AG09309 (cell line): ENCODE measurements at regions not wholly inside any gene's neighbourhood (a gene's known extent, or its start where the extent isn't known, plus 50 kb on each side); places are given as distances from the start of the nearest gene placed in this dataset.

Experiments used
- DNase-seq: peaks from one replicate; pipeline ENCODE4 v3.0.0-alpha.2; 2010; ENCODE audit warnings: low read depth
- H3K4me3 ChIP-seq: 2 replicates; pipeline ENCODE4 v1.5.1; 2011; ENCODE audit warnings: mild to moderate bottlenecking, low read depth, low read length, moderate library complexity; ENCODE audit not compliant: control insufficient read depth
- TF ChIP-seq, protein P1 (sequence below): IDR thresholded peaks from 2 replicates; pipeline ENCODE4 v1.5.1; 2011; ENCODE audit warnings: mild to moderate bottlenecking, low read depth, low read length, inconsistent platforms; ENCODE audit not compliant: insufficient read depth, control insufficient read depth; ENCODE audit errors: missing control alignments

DNA sequence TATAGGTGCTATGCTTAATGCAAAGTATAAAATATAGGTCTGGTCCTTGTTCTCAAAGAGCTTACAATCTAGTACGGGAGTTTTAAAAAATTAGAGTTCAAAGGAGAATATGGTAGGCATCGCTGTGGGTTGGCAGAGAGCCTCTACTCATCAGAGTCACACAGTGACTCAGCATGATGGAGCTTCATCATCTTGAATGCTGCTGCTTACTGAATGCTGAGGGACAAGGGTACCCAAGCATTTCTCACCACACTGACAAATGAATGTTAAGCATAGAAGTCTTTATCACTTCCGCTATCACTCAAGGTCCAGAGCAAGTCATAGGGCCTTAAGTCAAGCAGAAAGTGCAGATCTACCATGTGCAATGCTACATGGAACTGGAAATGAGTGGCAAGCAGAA is 268.6 kb upstream of the IGFBP7 start:
- TF ChIP-seq, protein P1, sequence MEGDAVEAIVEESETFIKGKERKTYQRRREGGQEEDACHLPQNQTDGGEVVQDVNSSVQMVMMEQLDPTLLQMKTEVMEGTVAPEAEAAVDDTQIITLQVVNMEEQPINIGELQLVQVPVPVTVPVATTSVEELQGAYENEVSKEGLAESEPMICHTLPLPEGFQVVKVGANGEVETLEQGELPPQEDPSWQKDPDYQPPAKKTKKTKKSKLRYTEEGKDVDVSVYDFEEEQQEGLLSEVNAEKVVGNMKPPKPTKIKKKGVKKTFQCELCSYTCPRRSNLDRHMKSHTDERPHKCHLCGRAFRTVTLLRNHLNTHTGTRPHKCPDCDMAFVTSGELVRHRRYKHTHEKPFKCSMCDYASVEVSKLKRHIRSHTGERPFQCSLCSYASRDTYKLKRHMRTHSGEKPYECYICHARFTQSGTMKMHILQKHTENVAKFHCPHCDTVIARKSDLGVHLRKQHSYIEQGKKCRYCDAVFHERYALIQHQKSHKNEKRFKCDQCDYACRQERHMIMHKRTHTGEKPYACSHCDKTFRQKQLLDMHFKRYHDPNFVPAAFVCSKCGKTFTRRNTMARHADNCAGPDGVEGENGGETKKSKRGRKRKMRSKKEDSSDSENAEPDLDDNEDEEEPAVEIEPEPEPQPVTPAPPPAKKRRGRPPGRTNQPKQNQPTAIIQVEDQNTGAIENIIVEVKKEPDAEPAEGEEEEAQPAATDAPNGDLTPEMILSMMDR = no peak

DNA sequence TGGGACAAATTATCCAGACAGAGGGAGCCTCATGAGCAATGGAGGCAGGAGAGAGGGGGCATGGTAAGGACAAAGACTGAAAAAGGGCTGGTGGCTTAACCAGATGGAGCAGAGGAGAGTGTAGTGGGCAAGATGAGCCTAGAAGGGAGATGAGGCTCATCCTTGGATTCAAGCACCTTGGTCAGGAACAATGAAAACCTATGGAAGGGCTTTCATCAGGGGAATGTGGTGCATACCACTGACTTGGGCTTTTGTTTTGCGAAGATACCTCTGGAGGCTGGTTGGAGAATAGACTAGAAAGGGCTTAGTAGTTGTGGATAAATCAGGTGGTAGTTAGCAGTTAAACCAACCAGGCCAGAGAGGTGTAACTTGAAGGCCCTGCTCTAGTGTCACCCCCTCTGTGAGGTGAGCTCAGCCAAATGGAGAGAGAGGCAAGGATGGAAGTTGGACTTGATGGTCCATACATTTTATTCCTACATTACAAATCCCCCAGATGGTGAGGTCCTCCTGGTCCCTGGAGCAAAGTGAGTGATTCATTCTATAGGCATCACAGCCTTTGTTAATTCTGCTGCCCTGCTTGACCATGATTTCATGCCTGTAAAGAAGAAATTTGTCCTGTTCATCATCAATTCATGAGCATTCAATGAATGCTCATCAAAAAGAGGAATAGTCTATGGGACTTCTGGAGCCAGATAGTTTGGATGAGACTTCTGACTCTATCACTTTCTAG is 264.8 kb upstream of the IGFBP7 start:
- TF ChIP-seq, protein P1 = no peak
- DNase-seq = no peak
- no peak overlapping the region for H3K4me3 ChIP-seq

More for the DNA sequence above, 268.6 kb upstream of the IGFBP7 start:
- DNase-seq = no peak
- no peak overlapping the region for H3K4me3 ChIP-seq

DNA sequence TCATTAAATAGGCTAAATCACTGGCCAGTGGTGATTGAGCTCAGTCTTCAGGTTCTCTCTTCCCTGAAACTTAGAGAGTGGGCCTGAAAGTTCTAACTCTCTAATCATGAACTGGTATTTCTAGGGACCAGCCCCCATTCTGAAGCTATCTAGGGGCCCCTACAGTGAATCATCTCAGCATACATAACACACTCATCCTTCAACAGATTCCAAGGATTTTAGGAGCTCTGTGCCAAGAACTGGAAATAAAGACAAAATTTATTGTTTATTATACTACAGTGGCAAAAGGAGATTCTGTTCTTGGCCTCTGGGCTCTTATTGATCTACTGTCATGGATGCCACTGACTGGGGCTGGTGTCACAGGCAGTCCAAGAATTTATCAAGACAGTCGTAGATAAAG is 263.8 kb upstream of the IGFBP7 start:
- TF ChIP-seq, protein P1 = no peak
- H3K4me3 ChIP-seq = no peak overlapping the region
- DNase-seq = no peak

DNA sequence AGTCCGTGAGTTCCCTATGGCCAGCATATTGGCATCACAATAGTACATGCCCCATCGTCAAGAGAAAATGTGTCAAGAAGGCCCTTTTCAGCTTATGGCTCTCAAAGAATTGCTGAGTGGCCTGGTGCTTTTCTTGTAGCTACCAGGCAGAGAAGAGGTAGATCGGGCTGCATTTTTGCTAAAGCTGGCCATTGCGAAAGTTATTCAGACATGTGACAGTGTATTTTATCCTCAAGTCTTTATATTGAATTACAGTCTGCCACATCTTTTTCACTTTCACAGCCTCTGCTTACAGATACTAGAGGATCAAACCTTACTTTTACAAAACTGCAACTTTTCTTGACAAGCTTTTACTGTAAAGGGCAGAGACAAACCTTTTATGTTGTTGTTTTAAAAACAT is 261.5 kb upstream of the IGFBP7 start:
- TF ChIP-seq, protein P1 = no peak
- H3K4me3 ChIP-seq = no peak overlapping the region
- no peak for DNase-seq

DNA sequence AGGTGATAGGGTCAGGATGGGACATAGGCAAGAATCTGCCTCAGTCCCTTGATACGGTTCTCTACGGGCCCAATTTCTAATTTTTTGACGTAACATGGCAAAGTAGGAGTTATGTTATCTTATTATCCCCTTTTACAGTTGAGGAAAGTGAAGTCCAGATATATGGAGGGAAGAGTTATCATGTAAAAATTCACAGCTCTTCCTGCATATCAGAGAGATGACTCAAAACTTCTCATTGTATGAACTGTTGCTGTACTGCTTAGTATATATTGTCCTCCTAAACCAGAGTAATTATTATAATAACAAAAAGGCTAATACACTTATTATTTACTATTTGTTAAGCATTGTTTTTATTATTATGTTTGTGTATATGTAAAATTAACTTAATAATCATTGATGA is 260.5 kb upstream of the IGFBP7 start:
- no peak overlapping the region for H3K4me3 ChIP-seq
- DNase-seq = no peak
- TF ChIP-seq, protein P1 = no peak

DNA sequence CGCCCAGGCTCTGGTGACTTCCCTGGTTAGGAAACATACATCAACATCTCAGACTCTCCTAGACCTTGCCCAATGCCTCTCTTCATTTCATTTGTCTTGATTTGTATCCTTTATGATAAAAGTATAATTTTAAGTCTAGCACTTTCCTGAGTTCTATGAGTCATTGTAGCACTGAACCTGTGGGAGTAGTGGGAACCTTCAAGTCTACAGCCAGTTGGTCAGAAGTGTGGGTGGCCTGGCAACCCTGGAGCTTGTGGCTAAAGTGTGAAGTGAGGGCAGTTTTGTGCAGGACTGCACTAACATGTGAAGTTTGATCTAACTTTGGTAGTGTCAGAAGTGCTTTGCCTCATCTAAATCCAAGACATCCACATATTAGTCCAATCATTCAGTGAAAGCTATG is 259.3 kb upstream of the IGFBP7 start:
- no peak for DNase-seq
- TF ChIP-seq, protein P1 = no peak

More for the DNA sequence above, 259.3 kb upstream of the IGFBP7 start:
- no peak overlapping the region for H3K4me3 ChIP-seq
